GM19397 (cell line): ENCODE measurements at regions not wholly inside any gene's neighbourhood (a gene's known extent, or its start where the extent isn't known, plus 50 kb on each side); places are given as distances from the start of the nearest gene placed in this dataset.

Source experiments
- ATAC-seq: cut with Tn5 transposase; IDR thresholded peaks from one replicate; pipeline ENCODE4 v1.9.1; 2021; ENCODE audit warnings: mild to moderate bottlenecking, moderate library complexity; ENCODE audit not compliant: unreplicated experiment

DNA sequence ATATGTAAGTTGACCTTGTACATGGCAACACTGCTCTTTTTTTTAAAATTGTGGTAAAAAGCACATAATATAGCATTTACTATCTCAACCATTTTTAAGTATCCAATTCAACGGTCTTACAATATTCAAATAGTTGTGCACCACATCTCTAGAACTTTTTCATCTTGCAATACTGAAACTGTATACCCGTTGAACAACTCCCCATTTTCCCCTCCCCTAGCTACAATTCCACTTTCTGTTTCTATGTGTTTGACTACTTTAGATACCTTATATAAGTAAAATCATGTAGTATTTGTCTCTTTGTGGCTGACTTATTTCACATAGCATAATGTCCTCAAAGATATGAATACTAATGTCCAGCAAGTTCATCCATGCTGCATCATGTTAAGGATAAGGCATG is 452.1 kb downstream of the TXNL1 start:
- ATAC-seq = no peak

DNA sequence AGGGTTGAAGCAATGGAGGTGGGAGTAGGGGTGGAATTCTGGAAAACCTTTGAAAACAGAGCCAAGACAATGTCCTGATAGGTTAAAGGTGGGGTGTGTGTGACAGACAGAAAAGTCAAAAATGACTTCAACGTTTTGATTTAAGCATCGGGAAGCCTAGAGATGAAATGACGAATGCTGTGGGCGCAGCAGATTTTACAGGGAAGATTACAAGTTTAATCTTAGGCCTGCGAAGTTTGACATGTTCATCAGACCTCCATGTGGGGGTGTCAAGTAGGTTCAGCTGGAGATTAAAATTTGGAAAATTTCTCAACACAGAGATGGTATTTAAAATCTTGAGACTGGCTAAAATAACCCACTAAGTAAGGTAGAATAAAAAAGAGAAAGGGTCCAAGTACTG is 453.3 kb downstream of the TXNL1 start:
- ATAC-seq = no peak

DNA sequence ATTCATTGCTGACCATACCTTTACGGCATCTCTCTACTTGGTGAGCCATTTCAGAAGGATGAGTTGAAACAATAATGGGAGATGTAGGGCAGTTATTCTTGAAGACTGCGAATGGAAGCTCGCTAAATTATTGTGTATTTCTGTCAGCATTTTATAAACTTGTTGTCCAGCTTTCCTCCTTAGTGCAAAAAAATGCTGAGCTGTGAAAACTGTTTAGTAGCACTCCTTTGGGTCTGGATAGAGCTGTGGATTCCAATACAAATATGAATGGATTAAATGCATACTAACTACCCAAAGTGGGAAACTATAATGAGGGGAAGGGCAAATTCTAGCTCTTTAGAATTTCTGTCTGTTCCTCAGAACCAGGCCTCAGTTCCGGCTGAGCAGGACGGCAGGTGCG is 461.6 kb downstream of the TXNL1 start:
- no peak for ATAC-seq

- ATAC-seq = no peak
Measured at GRCh38 chr18:56175330-56176001, 462.9 kb downstream of the TXNL1 start.

DNA sequence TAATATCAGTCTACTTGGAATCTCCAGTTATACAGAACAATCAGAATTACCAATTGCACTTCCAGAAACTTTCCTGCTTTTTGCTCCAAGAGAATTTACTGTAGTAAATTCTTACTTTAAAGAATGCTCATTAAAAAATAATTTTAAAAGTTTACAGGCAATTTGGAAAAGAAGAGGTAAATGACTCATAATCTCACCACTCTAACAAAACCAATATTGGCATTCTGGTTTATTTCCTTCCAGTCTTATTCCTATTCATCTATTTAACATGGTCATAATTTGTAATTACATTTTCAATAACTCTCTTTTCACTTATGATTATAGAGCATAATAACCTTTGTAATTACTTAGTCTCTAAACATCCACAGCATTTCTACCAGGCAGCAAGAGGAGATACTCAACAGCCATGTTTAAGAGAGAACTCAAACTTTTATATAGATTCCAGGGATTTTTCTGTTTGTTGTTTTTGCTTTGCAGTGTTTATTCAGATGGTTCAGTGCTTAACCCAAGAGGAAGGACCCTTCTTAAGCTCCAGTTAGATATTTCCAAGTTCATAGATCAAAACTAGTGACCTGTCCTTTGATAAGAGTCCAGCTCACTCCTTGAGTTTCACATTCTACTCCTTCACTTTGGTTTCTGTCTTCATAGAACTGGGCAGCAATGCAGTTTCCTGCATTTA is 464.7 kb downstream of the TXNL1 start:
- ATAC-seq = no peak

GRCh38 chr18:56172527-56172926 is 465.9 kb downstream of the TXNL1 start:
- ATAC-seq = no peak

DNA sequence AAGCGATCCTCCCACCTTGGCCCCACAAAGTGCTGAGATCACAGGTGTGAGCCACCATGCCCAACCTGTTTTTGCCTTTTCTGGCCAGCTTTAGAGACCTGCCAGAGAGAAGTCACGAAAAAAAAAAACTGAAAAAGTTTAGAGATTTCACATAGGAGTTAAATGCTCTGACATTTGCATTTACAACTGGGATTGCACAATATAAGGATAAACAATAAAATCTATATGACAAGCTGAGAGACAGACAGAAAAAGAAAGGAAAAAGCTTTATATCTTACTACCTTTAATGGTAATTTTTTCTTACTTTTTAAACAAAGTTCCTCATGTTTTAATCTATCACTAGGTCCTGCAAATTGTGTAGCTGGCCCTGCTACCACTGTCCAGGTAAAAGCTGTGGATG is 466.5 kb downstream of the TXNL1 start:
- ATAC-seq = no peak

- ATAC-seq = no peak
Measured at GRCh38 chr18:56168049-56168781, 470.2 kb downstream of the TXNL1 start.

DNA sequence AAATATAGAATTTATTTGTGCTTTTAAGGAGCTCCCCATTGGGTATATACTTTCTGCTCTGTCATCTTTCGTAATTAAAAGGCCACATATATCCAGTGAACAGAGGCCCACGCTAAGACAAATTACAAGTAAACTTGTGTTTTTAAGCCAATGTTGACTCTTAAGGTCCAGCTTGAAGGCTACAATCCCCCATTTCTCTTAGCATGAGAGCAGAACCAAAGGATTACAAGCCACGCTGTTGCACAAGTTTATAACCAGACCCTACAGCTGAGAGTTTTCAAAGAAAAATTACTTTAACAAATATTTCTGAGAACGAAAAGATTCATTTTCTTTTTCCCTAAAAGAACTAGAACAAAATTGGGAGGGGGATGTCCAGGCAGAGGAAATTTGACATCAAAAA is 471.0 kb downstream of the TXNL1 start:
- ATAC-seq = no peak

GRCh38 chr18:56166914-56167313 is 471.5 kb downstream of the TXNL1 start:
- ATAC-seq = no peak

- ATAC-seq = no peak
Measured at GRCh38 chr18:56165601-56166355, 472.6 kb downstream of the TXNL1 start.

- ATAC-seq = no peak
Measured at GRCh38 chr18:56162311-56163265, 475.8 kb downstream of the TXNL1 start.

DNA sequence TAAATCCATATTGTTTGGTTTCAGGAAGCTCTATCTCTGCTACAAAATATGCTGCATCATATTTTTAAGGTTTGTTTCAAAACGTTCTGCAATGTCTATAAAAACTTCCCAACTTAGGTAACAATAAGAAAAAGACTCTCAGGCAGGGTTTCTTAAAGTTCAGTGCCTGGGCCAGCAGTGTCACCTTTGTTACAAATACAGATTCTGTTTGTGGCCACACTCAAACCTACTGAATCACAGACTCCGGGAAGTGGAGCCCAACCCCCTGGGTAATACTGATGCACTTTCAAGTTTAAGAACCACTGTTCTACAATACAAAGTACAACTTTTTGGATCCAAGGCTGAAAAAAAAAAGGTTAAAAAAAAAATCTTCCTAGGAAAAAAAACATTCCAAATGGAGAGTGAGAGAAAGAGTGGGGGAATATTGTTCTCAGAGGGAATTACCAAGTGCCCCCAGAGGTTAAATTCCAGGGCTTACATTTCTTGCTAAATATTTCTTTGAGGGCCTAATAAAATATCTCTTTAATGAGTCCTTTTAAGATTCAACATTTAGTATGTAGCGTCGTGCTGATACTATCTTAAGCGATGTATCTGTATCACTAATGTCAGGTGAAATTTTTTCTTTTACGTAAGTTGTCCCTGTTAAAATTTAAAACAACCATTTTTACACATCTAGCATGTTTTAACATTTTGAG is 476.7 kb downstream of the TXNL1 start:
- no peak for ATAC-seq

- ATAC-seq = no peak
Measured at GRCh38 chr18:56158676-56159075, 479.7 kb downstream of the TXNL1 start.

DNA sequence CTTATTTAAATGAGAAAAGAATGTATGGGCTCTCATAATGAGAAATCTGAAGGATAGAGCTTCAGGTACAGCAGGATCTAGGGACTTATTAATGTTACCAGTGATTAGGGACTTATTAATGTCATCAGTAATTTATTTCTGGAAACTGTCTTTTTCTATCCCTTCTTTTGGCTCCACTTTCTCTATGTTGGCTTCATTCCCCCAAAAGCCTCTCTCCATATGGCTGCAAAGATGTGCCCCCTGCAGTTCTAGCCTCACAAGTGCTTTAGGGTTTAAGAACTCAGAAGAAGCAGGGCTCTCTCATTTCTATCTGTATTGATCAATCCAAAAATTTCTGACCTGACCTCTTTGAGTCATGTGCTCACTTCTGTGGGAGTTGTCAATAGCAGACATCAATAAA is 480.9 kb downstream of the TXNL1 start:
- no peak for ATAC-seq

GRCh38 chr18:56152551-56153310 is 485.7 kb downstream of the TXNL1 start:
- no peak for ATAC-seq

- no peak for ATAC-seq
Measured at GRCh38 chr18:56148373-56148772, 490.0 kb downstream of the TXNL1 start.

DNA sequence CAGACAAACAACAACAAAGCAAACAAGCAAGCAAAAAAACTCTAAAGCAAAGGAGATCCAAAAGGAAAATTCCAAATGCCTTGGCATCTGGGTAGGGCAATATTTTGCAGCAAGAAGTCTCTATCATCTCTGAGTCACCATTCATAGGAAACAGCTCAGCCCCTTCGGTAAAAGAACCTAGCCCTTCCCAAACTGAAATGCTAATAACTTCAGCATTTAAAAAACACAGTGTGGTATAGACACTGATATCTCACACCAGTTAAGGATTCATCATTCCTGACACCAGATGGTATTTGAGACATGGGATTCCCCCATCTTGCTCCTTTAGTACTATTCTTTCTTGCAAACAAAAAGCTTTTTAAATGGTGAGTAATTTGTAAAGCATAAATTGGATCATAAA is 491.8 kb downstream of the TXNL1 start:
- no peak for ATAC-seq

GRCh38 chr18:56142001-56142400 is 496.4 kb downstream of the TXNL1 start:
- ATAC-seq = no peak
